GM23338 (cell line): ENCODE measurements at regions not wholly inside any gene's neighbourhood (a gene's known extent, or its start where the extent isn't known, plus 50 kb on each side); places are given as distances from the start of the nearest gene placed in this dataset.
A peak's percentile ranks its signal among the peaks of the same experiment; 100 is the strongest.

ENCODE experiments used
- ATAC-seq: fragments of 200-7000 bp; cut with Tn5 transposase; 3 replicates; pipeline ENCODE4 v1.9.1; 2020
- DNase-seq: peaks from one replicate; pipeline ENCODE4 v3.0.0-alpha.2; 2015; ENCODE audit warnings: low spot score
- H2AFZ ChIP-seq: fragments of 200-600 bp; sonication (generic); 2 replicates; pipeline ENCODE4 v1.8.0; 2016; ENCODE audit warnings: antibody characterized with exemption, mild to moderate bottlenecking, moderate library complexity
- H3F3A ChIP-seq: fragments of 200-600 bp; sonication (generic); replicated peaks from 2 replicates; pipeline ENCODE4 v1.8.0; 2017; ENCODE audit warnings: antibody characterized with exemption, mixed run types, low read depth
- H3K27ac ChIP-seq: fragments of 200-600 bp; sonication (generic); 2 replicates; pipeline ENCODE4 v1.6.1; 2016; ENCODE audit warnings: low read depth
- H3K27me3 ChIP-seq: fragments of 200-600 bp; sonication (generic); 2 replicates; pipeline ENCODE4 v1.8.0; 2016; ENCODE audit warnings: mild to moderate bottlenecking, mixed run types, moderate library complexity; ENCODE audit not compliant: insufficient read depth
- H3K36me3 ChIP-seq: fragments of 200-600 bp; sonication (generic); 2 replicates; pipeline ENCODE4 v1.8.0; 2016; ENCODE audit warnings: mild to moderate bottlenecking; ENCODE audit not compliant: insufficient read depth
- H3K4me1 ChIP-seq: fragments of 200-600 bp; sonication (generic); 2 replicates; pipeline ENCODE4 v1.8.0; 2016; ENCODE audit warnings: mild to moderate bottlenecking, moderate library complexity; ENCODE audit not compliant: insufficient read depth
- H3K4me2 ChIP-seq: fragments of 200-600 bp; sonication (generic); 2 replicates; pipeline ENCODE4 v1.7.1; 2017; ENCODE audit warnings: mixed run types
- H3K4me3 ChIP-seq: fragments of 200-600 bp; sonication (generic); 2 replicates; pipeline ENCODE4 v1.6.1; 2016; ENCODE audit warnings: mixed run types
- H3K79me2 ChIP-seq: fragments of 200-600 bp; sonication (generic); replicated peaks from 2 replicates; pipeline ENCODE4 v1.8.0; 2017; ENCODE audit warnings: mild to moderate bottlenecking; ENCODE audit not compliant: insufficient read depth
- H3K9me2 ChIP-seq: fragments of 200-600 bp; sonication (generic); 2 replicates; pipeline ENCODE4 v1.8.0; 2017; ENCODE audit not compliant: insufficient read depth
- H4K20me1 ChIP-seq: fragments of 200-600 bp; sonication (generic); replicated peaks from 2 replicates; pipeline ENCODE4 v1.8.0; 2017; ENCODE audit warnings: mild to moderate bottlenecking; ENCODE audit not compliant: insufficient read depth
- H3K27ac Mint-ChIP-seq: 2 replicates; pipeline ENCODE4 v1.8.0; 2020; ENCODE audit warnings: inconsistent platforms, mild to moderate bottlenecking, moderate library complexity, mixed read lengths
- H3K27me3 Mint-ChIP-seq: 3 replicates; pipeline ENCODE4 v1.8.0; 2022; ENCODE audit warnings: low read depth, mild to moderate bottlenecking, moderate library complexity, mixed read lengths, inconsistent platforms; ENCODE audit not compliant: insufficient read depth, poor library complexity
- H3K36me3 Mint-ChIP-seq: 3 replicates; pipeline ENCODE4 v1.8.0; 2021; ENCODE audit warnings: low read depth, mild to moderate bottlenecking, inconsistent platforms, moderate library complexity, mixed read lengths
- H3K4me1 Mint-ChIP-seq: 3 replicates; pipeline ENCODE4 v1.8.0; 2020; ENCODE audit warnings: mild to moderate bottlenecking, inconsistent platforms, mixed read lengths
- H3K4me3 Mint-ChIP-seq: 3 replicates; pipeline ENCODE4 v1.8.0; 2021; ENCODE audit warnings: moderate library complexity, mild to moderate bottlenecking, inconsistent platforms, mixed read lengths
- H3K9me3 Mint-ChIP-seq: 3 replicates; pipeline ENCODE4 v1.8.0; 2020; ENCODE audit warnings: moderate library complexity, mild to moderate bottlenecking, inconsistent platforms, mixed read lengths
- CREB1 ChIP-seq: fragments of 250-450 bp; sonication (Bioruptor Pico); IDR thresholded peaks from 2 replicates; pipeline ENCODE4 v1.5.0; 2020; ENCODE audit warnings: low read depth, mild to moderate bottlenecking, moderate library complexity
- CTCF ChIP-seq, 2 experiments: fragments of 200-600 bp in 1 of 2; sonication (generic) in 1 of 2; conservative IDR thresholded peaks; 2 replicates each; pipeline versions ENCODE4 v1.5.1 to v1.6.1; 2016 to 2017; ENCODE audit warnings: antibody characterized with exemption in 2 of 2, low read depth in 2 of 2, mild to moderate bottlenecking in 2 of 2, moderate library complexity in 1 of 2
- EZH2 ChIP-seq: fragments of 200-600 bp; sonication (generic); IDR thresholded peaks from one replicate; pipeline ENCODE4 v1.8.0; 2017; ENCODE audit warnings: antibody characterized with exemption, mild to moderate bottlenecking, low read depth; ENCODE audit not compliant: unreplicated experiment
- EZH2phosphoT487 ChIP-seq: fragments of 200-600 bp; sonication (generic); IDR thresholded peaks from one replicate; pipeline ENCODE4 v1.8.1; 2018; ENCODE audit warnings: antibody characterized with exemption; ENCODE audit not compliant: unreplicated experiment
- JUNB ChIP-seq: IDR thresholded peaks from one replicate; pipeline ENCODE4 v1.6.1; 2016; ENCODE audit warnings: antibody characterized with exemption; ENCODE audit not compliant: unreplicated experiment
- NANOG ChIP-seq: IDR thresholded peaks from 2 replicates; pipeline ENCODE4 v1.6.1; 2016; ENCODE audit warnings: antibody characterized with exemption, borderline replicate concordance
- POLR2AphosphoS5 ChIP-seq: IDR thresholded peaks from 2 replicates; pipeline ENCODE4 v1.6.1; 2016; ENCODE audit warnings: antibody characterized with exemption, low read depth
- STAT1 ChIP-seq: IDR thresholded peaks from one replicate; pipeline ENCODE4 v1.6.1; 2016; ENCODE audit warnings: antibody characterized with exemption; ENCODE audit not compliant: unreplicated experiment
- ZNF114 ChIP-seq: fragments of 250-450 bp; sonication (Bioruptor Pico); IDR thresholded peaks from 2 replicates; pipeline ENCODE4 v1.5.0; 2020; ENCODE audit warnings: mild to moderate bottlenecking, moderate library complexity

GRCh38 chr2:20514596-20515269, 67.9 kb downstream of the RHOB start:
- Histone ChIP-seq H3K9me2 (0 out of 2 replicates have a peak, but pooled peaks cover 5% of the 10 kb centered on the region), H4K20me1 (no peaks in the 10 kb centered on the region), H3K27me3 (no peaks in the 10 kb centered on the region), H3K4me3 (no peak overlapping the region), H3K27ac (no peak overlapping the region), H3K4me1 (peaks cover 8% of the 10 kb centered on the region; the same call in 1 of the 2 replicates), H3K36me3 (no peaks in the 10 kb centered on the region), H3K4me2 (no peak overlapping the region), H3K79me2 (no peaks in the 10 kb centered on the region), H2AFZ (no peak overlapping the region), H3F3A (no peaks in the 10 kb centered on the region)
- peaks cover 5% of the 10 kb centered on the region for H3K9me3 Mint-ChIP-seq
- peak; percentile 51 for ATAC-seq
- H3K4me1 Mint-ChIP-seq, result peaks cover 15% of the 10 kb centered on the region
- TF ChIP-seq STAT1 (no peak), EZH2phosphoT487 (no peak), CTCF (conservative IDR thresholded peaks at IDR 0.05; ENCODE audit: low read depth in 2 of 2) (no peak), ZNF114 (CRISPR knock-in tag) (no peak), POLR2AphosphoS5 (no peak), EZH2 (no peak), CREB1 (CRISPR knock-in tag) (no peak), JUNB (no peak), NANOG (no peak)
- H3K4me3 Mint-ChIP-seq, result no peak overlapping the region
- H3K27ac Mint-ChIP-seq, result no peak overlapping the region
- DNase-seq, result peak; percentile 22
- H3K36me3 Mint-ChIP-seq, result peaks cover 6% of the 10 kb centered on the region; the same call in 2 of the 3 replicates
- H3K27me3 Mint-ChIP-seq, result peaks cover 3% of the 10 kb centered on the region

- H3K27ac ChIP-seq, result no peak overlapping the region
- TF ChIP-seq EZH2, result no peak
- TF ChIP-seq CTCF (conservative IDR thresholded peaks at IDR 0.05; ENCODE audit: low read depth in 2 of 2), result no peak
- 0 out of 2 replicates have a peak, but pooled peaks cover 5% of the 10 kb centered on the region for H3K9me2 ChIP-seq
- no peak overlapping the region; the same call in 1 of the 2 replicates for H2AFZ ChIP-seq
- ATAC-seq (no peak), DNase-seq (no peak)
- Mint-ChIP-seq H3K4me3 (no peak overlapping the region), H3K9me3 (peaks cover 5% of the 10 kb centered on the region), H3K4me1 (peaks cover 13% of the 10 kb centered on the region), H3K27me3 (peaks cover 3% of the 10 kb centered on the region), H3K36me3 (peaks cover 6% of the 10 kb centered on the region; the same call in 2 of the 3 replicates), H3K27ac (no peak overlapping the region)
- no peaks in the 10 kb centered on the region for H3K4me1 ChIP-seq
- no peaks in the 10 kb centered on the region for H3K27me3 ChIP-seq
- H4K20me1 ChIP-seq, result no peaks in the 10 kb centered on the region
- H3F3A ChIP-seq, result no peaks in the 10 kb centered on the region
- H3K79me2 ChIP-seq, result no peaks in the 10 kb centered on the region
- H3K4me2 ChIP-seq, result no peak overlapping the region
- no peak overlapping the region for H3K4me3 ChIP-seq
- H3K36me3 ChIP-seq, result no peaks in the 10 kb centered on the region
Measured at GRCh38 chr2:20515290-20516220, 68.7 kb downstream of the RHOB start.
